Heart left ventricle (tissue), 13 donors: ENCODE measurements at regions not wholly inside any gene's neighbourhood (a gene's known extent, or its start where the extent isn't known, plus 50 kb on each side); places are given as distances from the start of the nearest gene placed in this dataset.

Experiments used
- CTCF ChIP-seq, 12 donors: fragments of 200-600 bp; sonication (generic) in 4 of 12; IDR thresholded peaks; one replicate each; pipeline versions ENCODE4 v1.5.0 to v1.8.0; 2018 to 2022; ENCODE audit warnings: antibody characterized with exemption in 12 of 12, mild to moderate bottlenecking in 5 of 12
- POLR2A ChIP-seq, 2 donors: fragments of 450-650 bp; IDR thresholded peaks; one replicate each; pipeline ENCODE4 v1.6.1; 2017; ENCODE audit warnings: antibody characterized with exemption in 2 of 2, mild to moderate bottlenecking in 2 of 2, moderate library complexity in 2 of 2
- donor health status: ischemic (EF 13 %, LVEDD 7.1; RV severe dilation, severe dysfunction).
- donor health status: DM: no; HTN: yes; CAD: no.
- donor health status: DM: no; HTN: no; CAD: no.
- donor health status: ischemic (EF 25% LVEDD 6.9; RV normal size, moderate dysfunction).
- donor health status: ischemic (EF 25% LVEDD 5.7; RV mildly dilated, moderate dysfunction).
- donor health status: ischemic (EF 35%, LVEDD 5.7; RV mildly dilated, moderate dysfunction).
- donor health status: nonischemic (EF 11% LVEDD 7.7; RV severe dilation, severe dysfunction).
- donor health status: DM: yes; HTN: yes; CAD: no.
- donor health status: PGD.
- donor health status: ischemic (EF 29% LVEDD 5.4; RV normal size, mild dysfunction).
- donor health status: nonischemic (EF 23%, LVEDD 6.1; RV moderate dilation, normal function).

GRCh38 chr9:13885258-13885657 lies 428.7 kb downstream of the NFIB start:
- TF ChIP-seq CTCF (IDR thresholded peaks at IDR 0.05) (no peak), POLR2A (IDR thresholded peaks at IDR 0.05) (no peak)
